CD4-positive, alpha-beta T cell treated with Interferon alpha-2 for 1 hour (primary cell): ENCODE measurements at regions not wholly inside any gene's neighbourhood (a gene's known extent, or its start where the extent isn't known, plus 50 kb on each side); places are given as distances from the start of the nearest gene placed in this dataset.
A peak's percentile ranks its signal among the peaks of the same experiment; 100 is the strongest.
"Not testable (repeated sequence)": the region's sequence is repeated elsewhere in the genome, so short reads cannot be mapped to it uniquely, and the experiment has no call there.

ENCODE experiments used
- DNase-seq, 2 donors: peaks; one replicate each; pipeline ENCODE4 v3.0.0-alpha.2; 2020 to 2022

- no peak for DNase-seq
These were observed 64.1 kb downstream of the ZDHHC19 start for GRCh38 chr3:196147116-196147515.

GRCh38 chr3:196145468-196146262 lies 63.8 kb upstream of the TFRC start:
- DNase-seq: no peak

- peak in 1 of 2 donors; percentile 56 for DNase-seq
These were observed 62.7 kb upstream of the TFRC start for GRCh38 chr3:196144383-196145105.

- no peak for DNase-seq
These were observed 62.0 kb upstream of the TFRC start for GRCh38 chr3:196143708-196144382.

- DNase-seq: no peak
These were observed 60.5 kb upstream of the TFRC start for GRCh38 chr3:196142202-196142956.

GRCh38 chr3:196141866-196142201 lies 59.9 kb upstream of the TFRC start:
- no peak for DNase-seq

GRCh38 chr3:196141052-196141865 lies 59.4 kb upstream of the TFRC start:
- DNase-seq: no peak

GRCh38 chr3:196140224-196140623 lies 58.3 kb upstream of the TFRC start:
- no peak for DNase-seq

- DNase-seq: no peak
These were observed 57.4 kb upstream of the TFRC start for GRCh38 chr3:196139281-196139680.

GRCh38 chr3:196138482-196139254 lies 56.8 kb upstream of the TFRC start:
- no peak for DNase-seq

- not testable (repeated sequence) for DNase-seq
These were observed 54.7 kb upstream of the TFRC start for GRCh38 chr3:196136640-196136989.

GRCh38 chr3:196135693-196136639 lies 54.1 kb upstream of the TFRC start:
- no peak for DNase-seq

- no peak for DNase-seq
These were observed 52.8 kb upstream of the TFRC start for GRCh38 chr3:196134691-196135090.

GRCh38 chr3:196133869-196134268 lies 52.0 kb upstream of the TFRC start:
- DNase-seq: not testable (repeated sequence)

GRCh38 chr3:196131921-196132320 lies 50.0 kb upstream of the TFRC start:
- no peak for DNase-seq
